Upper lobe of left lung (tissue), 6 donors: ENCODE measurements at regions not wholly inside any gene's neighbourhood (a gene's known extent, or its start where the extent isn't known, plus 50 kb on each side); places are given as distances from the start of the nearest gene placed in this dataset.

Experiments
- ATAC-seq, 2 donors: fragments of 200-7000 bp; cut with Tn5 transposase; one replicate each; pipeline ENCODE4 v1.9.1; 2022; ENCODE audit warnings: mild to moderate bottlenecking in 2 of 2, moderate library complexity in 2 of 2; ENCODE audit not compliant: low FRiP score in 2 of 2
- DNase-seq, 2 donors: peaks; one replicate each; pipeline ENCODE4 v3.0.0-alpha.2; 2019 to 2020
- H3K27ac ChIP-seq, 4 donors: fragments of 200-600 bp; sonication (generic); one replicate each; pipeline ENCODE4 v1.5.1; 2016 to 2019
- H3K27me3 ChIP-seq, 4 donors: fragments of 200-600 bp; sonication (generic); one replicate each; pipeline ENCODE4 v1.5.1; 2017 to 2019
- H3K36me3 ChIP-seq, 4 donors: fragments of 200-600 bp; sonication (generic); one replicate each; pipeline ENCODE4 v1.5.1; 2016 to 2019
- H3K4me1 ChIP-seq, 4 donors: fragments of 200-600 bp; sonication (generic); one replicate each; pipeline ENCODE4 v1.5.1; 2018 to 2019
- H3K4me3 ChIP-seq, 4 donors: fragments of 200-600 bp; sonication (generic); one replicate each; pipeline ENCODE4 v1.5.1; 2017 to 2019; ENCODE audit warnings: mild to moderate bottlenecking in 2 of 4, moderate library complexity in 1 of 4
- H3K9me3 ChIP-seq, 4 donors: fragments of 200-600 bp; sonication (generic); one replicate each; pipeline ENCODE4 v1.5.1; 2018 to 2019
- CTCF ChIP-seq, 6 experiments: fragments of 450-650 bp in 4 of 6; fragments of 200-600 bp in 2 of 6; sonication (generic) in 2 of 6; IDR thresholded peaks; one replicate each; pipeline ENCODE4 v1.5.1; 2016 to 2019; ENCODE audit warnings: antibody characterized with exemption in 6 of 6
- EP300 ChIP-seq, 4 donors: sonication (generic); formaldehyde crosslinking; IDR thresholded peaks; one replicate each; pipeline ENCODE4 v1.5.1; 2017; ENCODE audit warnings: antibody characterized with exemption in 4 of 4, control low read depth in 2 of 4
- POLR2A ChIP-seq, 4 donors: fragments of 450-650 bp; IDR thresholded peaks; one replicate each; pipeline ENCODE4 v1.5.1; 2016 to 2017; ENCODE audit warnings: antibody characterized with exemption in 4 of 4, mild to moderate bottlenecking in 2 of 4
- POLR2AphosphoS5 ChIP-seq, 2 donors: sonication (generic); formaldehyde crosslinking; IDR thresholded peaks; one replicate each; pipeline ENCODE4 v1.5.1; 2017; ENCODE audit warnings: antibody characterized with exemption in 2 of 2
- WGBS, 2 donors: methylation state at CpG; one replicate each; pipeline ENCODE4 v1.1.5; 2017 to 2018; 5-methylcytosine and 5-hydroxymethylcytosine counted together
- donor health status: DM: no; HTN: no; CAD: no; lungs with moderate emphysema.
- donor health status: DM: no; HTN: yes; CAD: no; lungs with severe emphysema.

- Histone ChIP-seq H3K4me1 (no peaks in the 10 kb centered on the region), H3K4me3 (no peak overlapping the region), H3K27ac (no peak overlapping the region), H3K36me3 (no peaks in the 10 kb centered on the region), H3K9me3 (no peaks in the 10 kb centered on the region), H3K27me3 (no peaks in the 10 kb centered on the region)
- WGBS, 2 donors = 86 to 93% methylated on average over 4 to 6 of the region's 6 CpGs
- no peak for ATAC-seq
- TF ChIP-seq EP300 (IDR thresholded peaks at IDR 0.05) (no peak), POLR2AphosphoS5 (IDR thresholded peaks at IDR 0.05) (no peak), POLR2A (IDR thresholded peaks at IDR 0.05) (no peak), CTCF (IDR thresholded peaks at IDR 0.05) (no peak)
- DNase-seq = no peak
Observed at GRCh38 chr2:126761256-126761980, 105.5 kb downstream of the GYPC start.

GRCh38 chr2:126761981-126762878, 106.3 kb downstream of the GYPC start:
- Histone ChIP-seq H3K36me3 (no peaks in the 10 kb centered on the region), H3K9me3 (no peaks in the 10 kb centered on the region), H3K27me3 (no peaks in the 10 kb centered on the region), H3K4me3 (no peak overlapping the region), H3K27ac (no peak overlapping the region), H3K4me1 (no peaks in the 10 kb centered on the region)
- 52 to 66% methylated on average over 4 of the region's 4 CpGs for WGBS, 2 donors
- TF ChIP-seq EP300 (IDR thresholded peaks at IDR 0.05) = no peak
- no peak for TF ChIP-seq POLR2AphosphoS5 (IDR thresholded peaks at IDR 0.05)
- TF ChIP-seq POLR2A (IDR thresholded peaks at IDR 0.05) = no peak
- TF ChIP-seq CTCF (IDR thresholded peaks at IDR 0.05) = no peak
- DNase-seq (no peak), ATAC-seq (peak in 1 of 2 donors; percentile 35)

GRCh38 chr2:126764686-126765265, 108.8 kb downstream of the GYPC start:
- DNase-seq (no peak), ATAC-seq (no peak)
- Histone ChIP-seq H3K36me3 (no peaks in the 10 kb centered on the region), H3K4me1 (no peaks in the 10 kb centered on the region), H3K4me3 (no peak overlapping the region), H3K27me3 (no peaks in the 10 kb centered on the region), H3K27ac (no peak overlapping the region), H3K9me3 (no peaks in the 10 kb centered on the region)
- 66 to 67% methylated on average over 3 of the region's 3 CpGs for WGBS, 2 donors
- no peak for TF ChIP-seq POLR2A (IDR thresholded peaks at IDR 0.05)
- TF ChIP-seq EP300 (IDR thresholded peaks at IDR 0.05) = no peak
- TF ChIP-seq POLR2AphosphoS5 (IDR thresholded peaks at IDR 0.05) = no peak
- no peak for TF ChIP-seq CTCF (IDR thresholded peaks at IDR 0.05)

- no peak for TF ChIP-seq POLR2AphosphoS5 (IDR thresholded peaks at IDR 0.05)
- no peak for TF ChIP-seq EP300 (IDR thresholded peaks at IDR 0.05)
- TF ChIP-seq CTCF (IDR thresholded peaks at IDR 0.05) = no peak
- no peak for TF ChIP-seq POLR2A (IDR thresholded peaks at IDR 0.05)
- Histone ChIP-seq H3K4me3 (no peak overlapping the region), H3K27ac (no peak overlapping the region), H3K27me3 (no peaks in the 10 kb centered on the region), H3K9me3 (no peaks in the 10 kb centered on the region), H3K4me1 (no peaks in the 10 kb centered on the region), H3K36me3 (no peaks in the 10 kb centered on the region)
- DNase-seq (no peak), ATAC-seq (no peak)
- WGBS, 2 donors = 89 to 90% methylated on average over 3 of the region's 3 CpGs
Observed at GRCh38 chr2:126765395-126765794, 109.4 kb downstream of the GYPC start.
